ENCODE measurements at regions not wholly inside any gene's neighbourhood (a gene's known extent, or its start where the extent isn't known, plus 50 kb on each side); places are given as distances from the start of the nearest gene placed in this dataset.

DNA sequence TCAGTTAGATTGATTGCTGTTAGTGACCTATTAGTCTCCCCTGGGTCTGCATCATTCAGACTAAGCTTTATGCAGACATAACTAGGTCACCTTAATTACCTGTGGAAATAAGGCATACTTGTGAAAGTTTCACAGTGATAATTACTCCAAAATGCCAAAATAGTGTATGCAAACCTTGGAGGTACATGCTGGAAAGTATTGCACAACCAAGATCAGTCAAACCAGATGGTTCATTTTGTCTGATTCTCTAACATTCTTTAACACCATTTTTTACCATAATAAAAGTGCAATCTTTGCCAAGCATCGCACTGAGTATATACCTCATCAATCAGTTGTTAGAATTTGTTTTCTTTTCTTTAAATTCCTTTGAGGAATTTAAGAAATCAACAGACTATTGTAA lies 186.3 kb upstream of the TMEFF2 start:
- DNase-seq (ENCODE audit: low read depth): no peak

DNA sequence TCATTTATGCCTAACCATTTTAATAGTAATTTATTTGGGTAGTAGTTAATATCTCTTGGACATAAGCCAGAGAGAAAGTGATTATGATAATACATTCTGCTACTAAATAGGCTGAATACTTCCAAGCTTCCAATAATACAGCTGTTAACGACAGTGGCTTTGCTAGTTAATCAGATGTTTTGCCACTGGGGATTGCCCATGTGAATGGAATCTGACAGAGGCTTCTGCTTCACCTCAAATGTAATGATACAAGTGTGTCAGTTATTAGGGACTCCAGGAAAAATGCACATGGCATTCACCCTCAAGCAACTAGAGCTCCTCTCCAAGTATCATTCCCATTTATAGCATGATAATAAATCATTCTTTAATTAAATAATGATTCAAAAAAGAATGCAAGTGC lies 185.0 kb upstream of the TMEFF2 start:
- DNase-seq (ENCODE audit: low read depth): no peak

DNA sequence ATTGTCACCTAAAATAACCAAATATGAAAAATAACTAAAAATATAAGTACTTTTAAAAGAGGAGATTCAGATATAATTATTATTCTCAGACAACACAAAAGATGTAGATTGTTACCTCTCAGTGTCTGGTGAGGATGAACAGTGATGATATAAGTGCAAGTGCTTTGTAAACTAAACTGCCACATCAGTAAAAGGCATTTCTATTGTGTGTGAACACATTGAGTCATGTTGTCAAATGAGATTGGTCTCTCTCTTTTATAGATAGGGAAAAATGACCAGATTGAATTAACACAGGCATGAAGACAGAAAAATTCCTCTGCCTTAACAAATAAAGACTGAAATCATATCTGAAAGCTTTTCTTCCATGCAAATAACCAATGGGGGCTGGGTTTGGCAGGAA lies 182.4 kb upstream of the TMEFF2 start:
- no peak for DNase-seq (ENCODE audit: low read depth)

DNA sequence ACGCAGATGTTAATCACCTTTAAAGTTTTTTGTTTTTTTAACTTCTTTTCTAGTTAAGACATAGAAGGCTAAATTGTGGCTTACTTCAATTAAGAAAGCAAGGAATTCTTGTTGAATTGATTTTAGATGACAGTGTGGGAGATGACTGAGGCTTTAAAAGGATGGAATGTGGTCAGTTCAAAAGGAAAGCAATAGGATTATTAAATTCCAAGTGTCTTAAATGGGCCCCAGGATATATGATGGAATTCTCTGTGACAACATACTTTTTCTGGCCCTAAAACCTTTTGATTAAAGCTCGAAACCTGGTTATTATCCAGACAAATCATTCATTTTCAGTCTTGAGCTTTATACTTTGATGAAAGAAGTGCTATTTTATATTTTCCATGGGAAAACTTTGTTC lies 179.0 kb upstream of the TMEFF2 start:
- peak; percentile 2 for DNase-seq (ENCODE audit: low read depth)

DNA sequence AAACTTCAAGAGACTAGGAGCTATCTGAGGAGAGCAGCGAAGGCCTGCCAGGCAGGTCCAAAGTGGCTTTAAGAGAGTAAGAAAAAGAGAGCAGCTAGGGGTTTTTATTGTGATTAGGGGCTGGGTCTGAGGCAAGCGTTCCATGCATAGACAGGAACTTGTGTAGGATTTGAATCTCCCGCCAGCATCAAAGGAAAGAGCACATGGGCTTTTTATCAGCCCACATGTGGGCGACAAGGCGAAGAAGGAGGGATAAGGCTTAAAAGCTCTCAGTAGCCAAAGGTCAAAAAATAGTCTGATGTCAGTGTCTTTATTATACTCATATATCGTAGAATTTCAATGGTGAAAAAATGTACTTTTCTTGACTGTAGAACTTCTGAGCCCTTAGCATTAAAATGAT lies 178.5 kb upstream of the TMEFF2 start:
- DNase-seq (ENCODE audit: low read depth): no peak

DNA sequence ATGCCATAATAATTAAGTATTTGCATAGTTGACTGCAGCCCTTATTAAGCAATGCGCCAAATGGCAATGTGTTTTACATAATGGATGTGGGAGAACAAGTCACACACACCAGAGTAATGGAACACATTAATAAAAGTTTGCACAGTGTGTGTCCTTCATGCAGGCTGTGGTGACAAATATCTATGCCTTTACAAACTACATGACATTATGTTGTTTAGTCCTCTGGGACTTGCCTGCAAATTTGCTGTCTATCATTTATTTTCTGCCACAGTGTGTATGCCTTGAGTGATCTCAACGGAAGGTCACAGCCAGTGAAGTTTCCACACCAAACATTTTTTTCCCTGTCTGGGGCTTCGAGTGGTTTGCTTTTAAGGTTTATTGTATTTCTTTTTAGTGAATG lies 175.2 kb upstream of the TMEFF2 start:
- no peak for DNase-seq (ENCODE audit: low read depth)

DNA sequence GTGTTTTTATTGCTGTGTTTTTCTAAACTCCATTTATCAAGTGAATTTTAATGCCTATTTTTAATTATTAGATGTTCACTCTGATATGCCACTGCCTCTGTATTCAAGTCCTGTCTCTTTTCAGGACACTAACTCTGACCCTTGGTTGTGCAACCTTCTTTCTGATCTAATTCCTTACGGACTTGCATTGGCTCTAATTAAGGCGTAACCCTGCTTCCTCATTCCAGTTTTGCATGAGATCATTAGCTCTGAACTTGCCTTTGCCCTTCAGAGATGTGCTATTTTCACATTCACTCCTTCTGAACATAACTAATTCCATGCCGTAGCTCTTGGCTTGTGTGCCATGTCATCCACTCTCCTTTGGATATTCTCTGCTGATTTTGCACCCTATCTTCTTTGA lies 162.5 kb upstream of the TMEFF2 start:
- no peak for DNase-seq (ENCODE audit: low read depth)

DNA sequence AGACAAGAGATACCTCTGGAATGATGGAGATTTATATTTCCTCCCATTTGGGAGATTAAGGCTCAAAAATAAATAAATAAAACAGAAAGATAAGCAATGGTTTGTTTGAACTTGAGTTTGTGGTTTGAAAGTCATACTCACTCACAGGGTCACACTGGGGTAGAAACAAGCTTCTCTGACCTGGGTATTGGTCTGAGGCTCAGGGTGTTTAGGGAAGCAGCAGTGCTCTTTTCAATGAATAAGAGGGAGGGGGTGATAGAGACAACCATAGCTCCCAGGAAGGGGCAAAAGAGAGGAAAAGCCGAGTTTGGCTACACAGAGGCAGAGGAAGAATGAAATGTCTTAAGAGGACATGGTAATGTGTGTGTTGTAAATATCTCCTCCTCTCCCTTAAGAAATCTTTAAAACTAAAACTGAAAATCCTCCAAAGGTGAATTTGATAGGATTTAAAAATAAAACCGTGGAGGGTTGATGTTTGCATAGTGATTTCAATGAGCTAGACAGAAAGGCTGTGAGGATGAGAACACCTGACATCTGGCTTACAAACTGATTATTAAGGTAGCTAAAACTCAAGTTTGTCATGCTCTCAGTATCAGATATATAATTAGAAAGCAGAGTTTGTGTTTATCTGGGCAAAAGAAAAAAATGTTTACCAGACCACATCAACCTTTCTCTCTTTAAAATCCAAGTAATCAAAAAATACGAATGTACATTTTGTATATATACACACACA lies 159.9 kb upstream of the TMEFF2 start:
- no peak for DNase-seq (ENCODE audit: low read depth)

DNA sequence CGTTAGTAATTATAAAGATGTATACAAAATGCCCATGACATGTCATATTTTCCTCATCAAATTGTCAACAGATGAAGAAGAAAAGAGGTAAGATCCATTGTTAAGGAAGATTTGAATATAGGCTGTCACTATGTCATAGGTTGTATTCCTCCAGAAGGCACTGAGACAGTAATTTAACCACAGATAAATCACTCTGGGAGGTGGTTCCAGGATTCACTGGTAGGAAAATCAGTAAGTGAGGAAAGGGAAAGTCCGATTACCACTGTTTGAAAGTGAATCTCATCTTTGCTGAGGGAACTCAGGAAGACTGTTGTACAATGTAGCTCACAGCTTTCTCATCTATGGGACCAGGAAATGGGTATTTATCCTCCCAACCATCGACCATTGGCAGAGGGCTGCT lies 152.8 kb upstream of the TMEFF2 start:
- DNase-seq (ENCODE audit: low read depth): no peak

DNA sequence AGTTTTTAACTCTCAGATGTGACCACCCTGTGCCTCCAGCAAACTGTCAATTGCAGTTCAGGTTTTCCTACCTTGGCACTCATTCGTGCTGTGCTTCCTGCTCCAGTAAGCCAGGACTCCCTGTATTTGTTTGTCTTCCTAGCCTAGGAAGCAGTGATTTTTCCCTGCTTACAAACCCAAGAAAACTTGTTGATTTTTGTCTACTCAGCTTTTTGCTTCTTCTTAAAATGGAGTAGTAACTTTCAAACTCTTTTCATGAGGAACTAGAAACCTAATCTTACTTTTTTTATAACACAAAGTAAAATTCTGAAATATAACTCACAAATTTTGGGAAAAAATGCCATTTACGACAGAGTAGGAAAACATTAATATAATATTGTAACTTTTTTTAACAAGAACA lies 150.6 kb upstream of the TMEFF2 start:
- no peak for DNase-seq (ENCODE audit: low read depth)

DNA sequence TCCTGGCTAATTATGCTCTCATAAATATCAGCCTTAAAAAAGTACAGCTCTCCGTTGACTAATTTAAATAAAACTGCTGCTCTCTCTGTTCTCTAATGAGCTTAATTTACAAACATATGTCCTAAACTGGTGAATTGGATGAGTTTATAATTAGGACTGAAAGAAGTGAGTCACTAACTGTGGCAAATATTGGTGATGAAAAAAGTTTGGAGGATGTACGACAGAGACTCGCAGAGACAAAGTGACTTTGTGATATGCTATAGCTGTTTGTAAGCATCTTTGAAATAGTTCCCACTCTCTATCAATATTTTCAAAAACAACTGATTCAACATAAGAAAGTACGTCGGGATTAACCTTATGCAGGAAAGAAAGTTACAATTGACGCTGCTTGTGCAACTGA lies 138.9 kb upstream of the TMEFF2 start:
- DNase-seq (ENCODE audit: low read depth): no peak

DNA sequence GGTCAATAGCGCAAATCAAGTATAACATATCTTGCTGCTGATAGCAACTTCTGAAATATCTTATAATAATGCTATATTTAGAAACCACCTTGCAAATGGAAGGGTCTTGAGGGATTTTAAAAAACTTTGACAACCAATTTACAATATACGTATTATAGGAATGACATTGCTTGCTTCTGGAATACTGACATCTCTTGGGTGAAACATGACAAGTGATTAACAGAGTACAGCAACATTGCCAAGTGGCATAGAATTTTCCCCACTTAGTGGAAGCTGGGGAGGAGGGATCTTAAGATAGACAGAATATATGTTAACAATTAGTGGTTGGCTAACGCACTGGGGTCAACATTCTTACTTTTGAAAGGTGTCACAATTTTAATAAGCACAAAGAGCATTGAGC lies 133.6 kb upstream of the TMEFF2 start:
- no peak for DNase-seq (ENCODE audit: low read depth)

DNA sequence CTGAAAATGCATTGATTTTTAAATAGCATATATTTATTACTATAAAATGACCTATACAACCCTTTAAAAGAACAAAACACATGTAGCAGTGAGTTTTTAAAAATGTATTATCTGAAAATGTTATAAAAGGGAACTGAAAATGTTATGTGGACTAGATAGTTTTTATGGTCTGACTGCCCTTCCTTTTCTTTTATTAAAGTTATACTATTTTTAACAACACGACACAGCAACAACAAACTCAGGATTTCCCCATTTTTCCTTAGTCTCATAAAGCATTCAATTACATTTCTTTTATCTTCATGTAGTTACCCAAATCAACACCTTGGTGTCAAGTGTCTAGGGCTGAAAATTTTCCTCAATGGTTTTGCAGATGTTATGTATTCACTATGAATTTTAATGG lies 132.8 kb upstream of the TMEFF2 start:
- DNase-seq (ENCODE audit: low read depth): no peak

DNA sequence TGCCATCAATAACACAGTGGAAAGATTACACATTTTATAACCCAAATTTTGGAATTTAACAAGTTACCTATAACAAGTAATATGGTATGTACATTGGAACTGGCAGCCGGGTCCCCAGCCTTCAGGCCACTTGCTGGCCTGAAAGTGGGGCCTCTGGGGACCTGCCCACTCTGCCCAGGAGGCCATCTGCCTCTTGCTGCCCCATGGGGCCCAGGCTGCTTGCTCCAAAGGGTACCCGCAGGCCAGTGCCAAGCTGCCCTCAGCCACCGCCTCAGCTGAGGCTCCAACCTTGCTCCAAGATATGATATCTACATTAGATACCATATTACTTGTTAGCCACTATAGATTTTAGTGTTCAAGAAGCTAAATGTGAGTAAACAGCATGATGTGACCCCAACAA lies 120.8 kb upstream of the TMEFF2 start:
- no peak for DNase-seq (ENCODE audit: low read depth)

DNA sequence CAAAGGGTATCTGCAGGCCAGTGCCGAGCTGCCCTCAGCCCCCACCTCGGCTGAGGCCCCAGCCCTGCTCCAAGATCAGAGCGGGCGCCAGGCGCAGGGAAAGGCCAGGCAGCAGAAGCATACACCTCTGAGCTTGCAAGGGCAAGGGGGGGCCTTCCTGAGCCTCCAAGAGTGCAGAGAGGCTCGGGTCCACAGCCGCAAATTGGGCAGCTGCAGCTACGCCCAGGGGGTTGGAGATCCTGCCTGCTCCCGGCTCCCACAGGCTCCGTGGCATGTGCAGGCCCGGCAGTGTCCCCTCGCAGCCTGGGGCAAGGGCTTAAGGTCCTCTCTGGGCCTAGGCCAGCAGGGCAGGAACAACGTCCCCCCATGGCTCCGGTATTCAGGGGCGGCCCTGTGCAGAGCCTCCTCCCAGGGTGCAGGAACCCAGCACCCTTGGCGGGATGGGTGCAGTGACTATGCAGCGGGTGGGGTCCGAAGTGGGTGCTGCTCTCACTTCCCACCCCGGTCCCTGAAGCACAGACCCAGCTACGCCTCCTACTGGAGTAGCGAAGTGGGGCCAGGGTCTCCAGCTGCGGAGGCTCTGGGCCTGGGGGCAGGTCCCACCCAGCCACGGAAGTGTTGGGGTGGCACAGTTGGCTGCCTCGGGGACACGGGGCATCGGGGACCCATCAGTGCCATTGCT lies 120.2 kb upstream of the TMEFF2 start:
- no peak for DNase-seq (ENCODE audit: low read depth)

DNA sequence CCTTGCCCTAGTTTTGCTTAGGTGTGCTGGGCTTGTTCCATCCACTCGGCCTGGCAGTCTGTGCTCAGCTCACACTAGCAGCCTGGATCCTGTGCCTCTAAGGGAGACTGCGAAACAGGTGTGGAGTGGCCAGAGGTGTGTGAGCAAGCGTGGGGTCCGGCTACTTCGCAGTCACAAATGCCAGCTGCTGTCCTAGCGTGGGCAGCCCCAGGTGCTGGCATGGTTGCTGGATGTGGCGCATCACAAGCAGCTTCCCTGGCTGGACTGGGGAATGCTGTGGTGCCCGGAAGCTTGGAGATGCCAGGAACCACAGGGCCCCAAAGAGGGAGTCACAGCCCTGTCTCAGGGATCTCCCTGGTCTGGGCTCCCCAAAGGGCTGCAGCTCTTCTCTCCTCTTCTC lies 119.0 kb upstream of the TMEFF2 start:
- no peak for DNase-seq (ENCODE audit: low read depth)

DNA sequence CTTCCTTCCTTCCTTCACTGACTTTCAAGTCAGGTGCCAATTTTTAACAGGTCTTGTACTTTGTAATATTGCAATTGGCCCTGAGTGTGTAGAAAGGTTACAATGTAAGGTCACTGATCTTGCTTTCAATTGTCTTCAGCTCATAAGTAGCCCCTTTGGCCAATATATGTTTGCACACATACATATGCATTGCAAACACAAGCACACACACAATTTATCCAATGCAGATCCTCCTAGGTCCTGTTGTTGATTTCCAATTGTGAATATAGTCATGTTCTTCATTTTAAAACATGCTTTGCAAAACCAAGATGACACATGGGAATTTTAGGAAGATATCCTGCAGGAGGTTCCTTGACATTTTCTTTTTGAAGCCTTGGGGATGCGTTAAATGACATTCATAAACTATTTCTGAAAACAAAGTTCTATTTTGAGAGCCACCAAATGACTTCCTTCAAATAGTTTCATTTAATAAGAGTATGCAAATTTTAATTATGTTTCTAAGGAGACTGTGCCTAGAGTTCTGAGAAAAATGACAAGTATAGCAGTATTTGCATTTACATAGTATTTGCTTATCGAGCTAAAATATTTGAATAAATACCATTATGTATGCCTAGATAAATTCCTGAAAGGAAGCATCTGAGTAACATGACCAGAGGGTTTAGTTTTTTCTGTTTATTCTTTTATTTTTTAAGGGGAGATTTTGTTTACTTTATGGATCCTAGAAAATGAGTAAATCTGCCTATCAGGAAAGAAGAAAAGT lies 117.1 kb upstream of the TMEFF2 start:
- no peak for DNase-seq (ENCODE audit: low read depth)

DNA sequence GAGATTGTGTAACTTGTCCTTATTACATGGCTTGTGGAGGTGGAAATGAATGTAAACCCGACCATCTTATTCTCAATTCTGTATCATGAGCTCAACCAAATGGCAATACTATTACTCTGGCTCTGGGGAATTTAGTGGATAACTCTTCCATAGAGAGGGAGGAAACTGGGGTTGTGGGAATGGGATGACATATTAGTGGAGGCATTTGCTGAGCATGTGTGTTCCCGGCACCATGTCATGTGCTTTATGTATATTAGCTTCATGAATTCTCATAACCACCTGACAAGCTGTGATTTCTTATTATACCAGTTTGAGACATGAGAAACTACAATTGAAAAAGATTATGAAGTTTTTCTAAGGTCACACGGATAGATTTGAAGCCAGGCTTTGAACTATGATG lies 112.8 kb upstream of the TMEFF2 start:
- peak; percentile 9 for DNase-seq (ENCODE audit: low read depth)

DNA sequence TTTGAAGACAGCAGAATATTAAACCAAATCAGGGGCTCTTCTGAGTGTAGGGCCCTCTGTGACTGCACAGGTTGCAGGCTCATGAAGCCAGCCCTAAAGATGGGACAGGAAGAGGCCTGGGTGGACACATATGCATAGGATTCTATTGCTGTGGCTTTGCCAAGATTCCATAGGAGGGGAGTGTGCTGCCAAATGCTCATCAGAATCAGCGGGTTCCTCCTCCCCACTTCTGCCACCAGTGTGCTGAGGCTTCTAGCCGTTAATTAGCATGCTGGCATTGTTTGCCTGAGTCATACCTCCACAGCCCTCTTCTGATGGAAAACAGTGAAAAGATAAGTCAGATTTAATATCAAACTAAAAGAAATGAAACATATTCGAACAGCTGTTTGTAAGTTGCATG lies 103.9 kb upstream of the TMEFF2 start:
- DNase-seq (ENCODE audit: low read depth): no peak

DNA sequence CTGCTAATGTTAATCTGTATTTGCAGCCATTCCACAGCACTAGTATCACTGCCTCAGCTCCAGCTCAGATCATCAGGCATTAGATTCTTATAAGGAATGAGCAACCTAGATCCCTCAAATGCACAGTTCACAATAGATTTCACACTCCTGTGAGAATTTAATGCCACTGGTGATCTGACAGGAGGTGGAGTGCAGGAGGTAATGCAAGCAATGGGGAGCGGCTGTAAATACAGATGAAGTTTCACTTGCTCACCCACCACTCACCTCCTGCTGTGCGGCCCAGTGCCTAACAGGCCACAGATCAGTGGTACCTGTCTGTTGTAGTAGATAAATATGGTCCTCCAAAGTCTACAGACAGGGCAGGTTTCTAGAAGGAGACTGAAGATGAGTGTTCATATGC lies 97.7 kb upstream of the TMEFF2 start:
- no peak for DNase-seq (ENCODE audit: low read depth)

DNA sequence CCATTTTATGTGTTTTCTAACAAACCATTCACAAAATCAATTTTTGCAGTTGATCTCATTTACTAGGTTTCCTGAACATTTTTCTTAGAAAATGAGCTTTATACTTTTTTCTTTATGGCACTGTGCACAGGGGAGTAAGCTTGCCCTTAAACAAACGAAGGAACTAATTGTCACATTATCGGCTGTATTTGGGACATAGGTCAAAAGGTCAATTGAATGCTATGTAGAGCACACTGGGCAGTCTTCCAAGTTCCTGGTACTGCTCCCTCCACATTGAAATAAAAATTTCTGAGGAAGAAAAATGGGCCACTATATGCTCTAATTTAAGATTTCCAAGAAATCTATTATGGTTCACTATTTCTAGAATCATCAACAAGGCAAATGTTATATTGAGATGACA lies 93.6 kb upstream of the TMEFF2 start:
- DNase-seq (ENCODE audit: low read depth): no peak

DNA sequence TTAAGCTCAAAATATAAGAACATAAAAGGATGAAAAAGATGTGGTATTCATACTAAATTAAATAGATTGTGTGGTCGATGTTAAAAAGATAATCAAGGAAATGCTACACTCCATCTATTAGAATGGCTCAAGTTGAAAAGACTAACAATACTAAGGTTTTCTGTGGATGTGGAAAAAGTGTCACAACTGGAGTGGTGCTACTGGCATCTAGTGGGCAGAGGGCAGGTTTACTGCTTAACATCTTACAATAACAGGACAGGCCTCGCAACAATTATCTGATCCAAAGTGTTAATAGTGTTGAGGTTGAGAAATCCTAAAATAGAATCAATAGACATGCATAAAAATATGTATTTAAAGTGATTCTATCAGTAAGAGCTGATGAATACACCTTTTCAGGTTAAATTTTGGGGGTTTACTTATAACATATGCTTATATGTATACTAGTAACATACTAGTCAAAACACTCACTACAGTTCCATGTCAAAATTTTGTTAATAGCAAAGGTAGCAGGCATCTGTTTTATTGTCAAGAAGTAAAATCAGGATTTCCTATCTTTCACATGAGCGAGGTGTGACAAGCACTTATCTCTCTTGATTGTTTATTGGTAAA lies 91.5 kb upstream of the TMEFF2 start:
- peak; percentile 70 for DNase-seq (ENCODE audit: low read depth)

DNA sequence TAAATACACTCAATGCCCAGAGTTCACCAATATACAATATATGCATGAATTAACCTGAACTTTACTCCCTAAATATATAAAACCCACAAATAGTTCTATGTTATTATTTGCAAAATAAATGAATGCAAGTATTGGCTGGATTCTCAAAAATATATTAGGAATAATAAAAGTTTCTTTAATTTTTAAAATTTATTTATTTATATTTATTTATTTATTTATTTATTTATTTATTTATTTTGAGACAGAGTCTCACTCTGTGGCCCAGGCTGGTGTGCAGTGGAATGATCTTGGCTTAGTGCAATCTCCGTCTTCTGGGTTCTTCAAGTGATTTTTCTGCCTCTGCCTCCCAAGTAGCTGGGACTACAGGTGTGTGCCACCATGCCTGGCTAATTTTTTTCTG lies 88.7 kb upstream of the TMEFF2 start:
- DNase-seq (ENCODE audit: low read depth): no peak

All from iris pigment epithelial cell (primary cell).